ENCODE measurements at regions not wholly inside any gene's neighbourhood (a gene's known extent, or its start where the extent isn't known, plus 50 kb on each side); places are given as distances from the start of the nearest gene placed in this dataset.

- TF ChIP-seq CTCF (IDR thresholded peaks at IDR 0.05; ENCODE audit: poor library complexity): no peak
- TF ChIP-seq EZH2 (IDR thresholded peaks at IDR 0.05; ENCODE audit: borderline replicate concordance): no peak
Observed at GRCh38 chr20:39632176-39632575, 670.0 kb downstream of the DHX35 start.

GRCh38 chr20:39631557-39631956 is 669.4 kb downstream of the DHX35 start:
- Histone ChIP-seq H3K27ac (no peak overlapping the region), H3K27me3 (no peaks in the 10 kb centered on the region), H2AFZ (no peak overlapping the region), H3K4me1 (ENCODE audit: insufficient read depth) (peaks cover 5% of the 10 kb centered on the region), H3K9me2 (replicated peaks; ENCODE audit: insufficient read depth) (no peaks in the 10 kb centered on the region), H3K9me3 (ENCODE audit: low read depth) (no peaks in the 10 kb centered on the region), H4K20me1 (ENCODE audit: insufficient read depth, poor library complexity, severe bottlenecking) (no peaks in the 10 kb centered on the region), H3K36me3 (replicated peaks; ENCODE audit: insufficient read depth, low read depth) (no peaks in the 10 kb centered on the region), H3K4me2 (no peak overlapping the region), H3K4me3 (no peak overlapping the region), H3K79me2 (no peaks in the 10 kb centered on the region)
- no peak for DNase-seq (ENCODE audit: low spot score)
- TF ChIP-seq EZH2 (IDR thresholded peaks at IDR 0.05; ENCODE audit: borderline replicate concordance) (no peak), EZH2phosphoT487 (IDR thresholded peaks at IDR 0.05; ENCODE audit: low read depth, severe bottlenecking, unreplicated experiment) (no peak), CTCF (IDR thresholded peaks at IDR 0.05; ENCODE audit: poor library complexity) (no peak)

More at GRCh38 chr20:39632176-39632575, 670.0 kb downstream of the DHX35 start:
- H2AFZ ChIP-seq: no peak overlapping the region
- H3K27me3 ChIP-seq: no peaks in the 10 kb centered on the region
- H3K79me2 ChIP-seq: no peaks in the 10 kb centered on the region
- H3K9me3 ChIP-seq (ENCODE audit: low read depth): no peaks in the 10 kb centered on the region
- H3K27ac ChIP-seq: no peak overlapping the region
- DNase-seq (ENCODE audit: low spot score): no peak
- H3K4me1 ChIP-seq (ENCODE audit: insufficient read depth): peaks cover 5% of the 10 kb centered on the region
- H4K20me1 ChIP-seq (ENCODE audit: insufficient read depth, poor library complexity, severe bottlenecking): no peaks in the 10 kb centered on the region
- no peak overlapping the region for H3K4me2 ChIP-seq
- no peaks in the 10 kb centered on the region for H3K9me2 ChIP-seq (replicated peaks; ENCODE audit: insufficient read depth)
- no peak overlapping the region for H3K4me3 ChIP-seq
- no peaks in the 10 kb centered on the region for H3K36me3 ChIP-seq (replicated peaks; ENCODE audit: insufficient read depth, low read depth)

- Histone ChIP-seq H3K4me3 (no peak overlapping the region), H3K4me2 (no peak overlapping the region), H3K9me3 (ENCODE audit: low read depth) (no peaks in the 10 kb centered on the region), H3K27me3 (no peaks in the 10 kb centered on the region), H3K36me3 (replicated peaks; ENCODE audit: insufficient read depth, low read depth) (no peaks in the 10 kb centered on the region), H3K27ac (no peak overlapping the region), H3K9me2 (replicated peaks; ENCODE audit: insufficient read depth) (no peaks in the 10 kb centered on the region), H3K79me2 (no peaks in the 10 kb centered on the region), H2AFZ (no peak overlapping the region), H3K4me1 (ENCODE audit: insufficient read depth) (peaks cover 5% of the 10 kb centered on the region), H4K20me1 (ENCODE audit: insufficient read depth, poor library complexity, severe bottlenecking) (no peaks in the 10 kb centered on the region)
- WGBS (ENCODE audit: low lambda C conversion rate, missing lambda C conversion rate): 65% methylated on average over 4 of the region's 4 CpGs
- TF ChIP-seq EZH2 (IDR thresholded peaks at IDR 0.05; ENCODE audit: borderline replicate concordance) (no peak), CTCF (IDR thresholded peaks at IDR 0.05; ENCODE audit: poor library complexity) (no peak), EZH2phosphoT487 (IDR thresholded peaks at IDR 0.05; ENCODE audit: low read depth, severe bottlenecking, unreplicated experiment) (peak; percentile 94)
- peak; percentile 23 for DNase-seq (ENCODE audit: low spot score)
Observed at GRCh38 chr20:39630215-39630908, 668.2 kb downstream of the DHX35 start.

GRCh38 chr20:39627765-39628164 is 665.6 kb downstream of the DHX35 start:
- Histone ChIP-seq H3K79me2 (no peaks in the 10 kb centered on the region), H3K27ac (no peak overlapping the region), H3K4me1 (ENCODE audit: insufficient read depth) (peaks cover 5% of the 10 kb centered on the region), H3K9me2 (replicated peaks; ENCODE audit: insufficient read depth) (no peaks in the 10 kb centered on the region), H3K4me3 (no peak overlapping the region), H3K9me3 (ENCODE audit: low read depth) (no peaks in the 10 kb centered on the region), H4K20me1 (ENCODE audit: insufficient read depth, poor library complexity, severe bottlenecking) (no peaks in the 10 kb centered on the region), H3K4me2 (no peak overlapping the region), H2AFZ (no peak overlapping the region), H3K27me3 (no peaks in the 10 kb centered on the region), H3K36me3 (replicated peaks; ENCODE audit: insufficient read depth, low read depth) (no peaks in the 10 kb centered on the region)
- no peak for DNase-seq (ENCODE audit: low spot score)
- no peak for TF ChIP-seq EZH2phosphoT487 (IDR thresholded peaks at IDR 0.05; ENCODE audit: low read depth, severe bottlenecking, unreplicated experiment)
- no peak for TF ChIP-seq CTCF (IDR thresholded peaks at IDR 0.05; ENCODE audit: poor library complexity)
- no peak for TF ChIP-seq EZH2 (IDR thresholded peaks at IDR 0.05; ENCODE audit: borderline replicate concordance)
- WGBS (ENCODE audit: low lambda C conversion rate, missing lambda C conversion rate): 96% methylated on average over 1 of the region's 1 CpG
